ENCODE measurements at regions not wholly inside any gene's neighbourhood (a gene's known extent, or its start where the extent isn't known, plus 50 kb on each side); places are given as distances from the start of the nearest gene placed in this dataset.
"Not testable (repeated sequence)": the region's sequence is repeated elsewhere in the genome, so short reads cannot be mapped to it uniquely, and the experiment has no call there.

DNA sequence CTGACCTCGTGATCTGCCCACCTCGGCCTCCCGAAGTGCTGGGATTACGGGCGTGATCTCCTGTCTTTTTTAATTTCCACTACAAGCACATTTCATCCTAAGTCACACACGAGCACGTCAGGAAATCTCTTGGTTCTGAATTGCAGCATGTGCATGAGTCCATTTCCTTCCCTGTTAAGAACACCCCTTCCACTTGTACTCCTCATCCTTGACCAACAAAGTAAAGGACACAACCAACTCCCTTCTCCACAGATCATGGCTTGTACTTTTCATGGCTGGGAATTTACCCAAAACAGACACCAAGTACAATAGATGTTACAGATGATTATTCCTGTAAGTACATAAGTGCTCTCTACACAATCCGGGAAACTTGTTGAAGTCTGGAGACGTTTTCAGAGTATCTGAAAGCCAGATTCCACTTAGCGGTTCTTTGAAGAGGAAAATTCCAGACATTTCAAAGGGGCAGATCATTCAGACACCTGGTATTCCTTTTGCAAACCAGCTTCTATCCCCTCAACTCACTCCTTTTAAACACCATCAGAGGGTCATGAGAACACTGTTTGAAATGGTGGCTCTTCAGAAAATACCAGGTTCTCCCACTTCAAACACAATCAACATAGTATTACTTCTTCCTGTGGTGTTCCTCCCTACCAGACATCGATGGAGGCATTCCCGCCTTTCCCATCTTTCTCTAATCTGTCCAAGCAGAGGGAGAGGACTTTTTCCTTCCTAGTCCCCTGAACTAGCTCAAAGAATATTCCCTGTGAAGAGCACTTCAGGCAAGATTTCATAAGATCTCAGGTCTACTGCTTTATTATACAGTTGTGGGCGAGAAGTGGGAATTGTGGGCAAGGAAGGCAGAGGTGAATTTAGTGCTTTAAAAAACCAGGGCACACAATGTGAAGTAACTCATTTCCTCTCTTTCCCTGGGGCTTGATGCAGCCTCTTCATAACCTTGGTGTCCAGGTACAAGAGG, 80.1 kb upstream of the TSC22D2 start:
- no peak for DNase-seq

DNA sequence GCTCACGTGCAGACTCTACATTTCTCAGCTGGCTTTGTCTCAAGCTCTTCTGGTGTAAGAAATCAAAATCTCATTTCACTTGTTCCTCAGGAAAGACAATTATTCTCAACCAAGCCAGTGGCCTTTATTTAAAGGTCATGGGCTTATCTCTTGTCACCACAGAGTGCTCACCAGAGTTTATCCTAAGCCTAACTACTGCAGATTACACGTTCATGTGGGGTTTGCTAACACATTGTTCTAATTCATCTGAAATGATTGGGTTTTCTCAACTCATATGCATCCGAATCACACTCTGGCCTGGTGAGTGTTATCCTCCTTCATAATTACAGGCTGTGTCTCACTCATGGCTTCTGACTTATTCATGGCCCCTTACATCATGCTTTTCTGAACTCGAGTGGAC, 83.3 kb upstream of the TSC22D2 start:
- peak; percentile 61 for DNase-seq

DNA sequence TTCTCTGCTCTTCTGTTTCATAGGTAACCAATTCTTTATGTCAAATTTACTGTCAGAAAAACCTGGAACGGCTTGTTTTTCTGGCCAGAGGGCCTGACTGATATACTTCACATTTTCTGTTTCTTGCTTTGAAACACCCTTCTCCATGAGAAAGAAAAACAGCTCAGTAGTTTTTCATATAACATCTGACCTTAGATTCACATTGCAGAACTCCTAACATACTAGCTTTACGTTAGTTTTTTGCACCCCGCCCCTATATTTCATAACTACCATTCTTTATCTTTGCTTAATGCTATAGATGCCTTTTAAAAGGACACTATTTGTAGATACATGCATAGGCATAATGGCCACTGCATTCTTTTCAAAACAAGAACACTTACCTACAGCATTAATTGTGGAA, 83.9 kb upstream of the TSC22D2 start:
- DNase-seq = no peak

DNA sequence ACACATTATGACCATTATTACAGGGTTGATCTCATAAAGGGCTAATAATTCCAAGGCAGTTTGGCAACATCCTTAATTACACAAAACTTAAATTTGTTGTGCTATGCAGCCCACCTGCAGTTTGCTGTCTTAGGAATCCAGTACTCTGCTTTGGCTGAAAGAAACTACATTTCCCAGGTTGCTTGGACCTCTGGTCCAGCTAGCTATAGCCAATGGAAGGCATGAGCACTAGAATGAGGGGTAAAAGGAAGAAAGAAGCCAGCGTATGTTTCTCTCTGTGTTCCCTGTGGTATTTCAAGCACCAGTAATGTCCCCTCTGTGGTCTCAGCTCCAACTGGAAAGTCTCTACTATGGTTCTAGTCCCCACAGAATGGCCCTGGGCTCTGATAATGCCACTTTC, 84.3 kb upstream of the TSC22D2 start:
- DNase-seq = no peak

DNA sequence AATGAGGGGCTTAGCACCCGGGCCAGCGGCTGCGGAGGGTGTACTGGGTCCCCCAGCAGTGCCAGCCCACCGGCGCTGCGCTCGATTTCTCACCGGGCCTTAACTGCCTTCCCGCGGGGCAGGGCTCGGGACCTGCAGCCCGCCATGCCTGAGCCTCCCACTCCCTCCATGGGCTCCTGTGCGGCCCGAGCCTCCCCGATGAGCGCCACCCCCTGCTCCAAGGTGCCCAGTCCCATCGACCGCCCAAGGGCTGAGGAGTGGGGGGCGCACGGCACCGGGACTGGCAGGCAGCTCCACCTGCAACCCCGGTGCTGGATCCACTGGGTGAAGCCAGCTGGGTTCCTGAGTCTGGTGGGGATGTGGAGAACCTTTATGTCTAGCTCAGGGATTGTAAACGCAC, 85.0 kb upstream of the TSC22D2 start:
- DNase-seq = not testable (repeated sequence)

DNA sequence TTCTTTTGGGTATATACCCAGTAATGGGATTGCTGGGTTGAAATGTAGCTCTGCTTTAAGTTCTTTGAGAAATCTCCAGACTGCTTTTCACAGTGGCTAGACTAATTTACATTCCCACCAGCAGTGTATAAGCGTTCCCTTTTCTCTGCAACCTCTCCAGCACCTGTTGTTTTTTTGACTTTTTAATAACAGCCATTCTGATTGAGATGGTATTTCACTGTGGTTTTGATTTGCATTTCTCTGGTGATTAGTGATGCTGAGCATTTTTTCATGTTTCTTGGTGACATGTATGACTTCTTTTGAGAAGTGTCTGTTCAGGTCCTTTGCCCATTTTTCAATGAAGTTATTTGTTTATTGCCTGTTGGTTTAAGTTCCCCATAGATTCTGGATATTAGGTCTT, 87.1 kb upstream of the TSC22D2 start:
- DNase-seq = not testable (repeated sequence)

DNA sequence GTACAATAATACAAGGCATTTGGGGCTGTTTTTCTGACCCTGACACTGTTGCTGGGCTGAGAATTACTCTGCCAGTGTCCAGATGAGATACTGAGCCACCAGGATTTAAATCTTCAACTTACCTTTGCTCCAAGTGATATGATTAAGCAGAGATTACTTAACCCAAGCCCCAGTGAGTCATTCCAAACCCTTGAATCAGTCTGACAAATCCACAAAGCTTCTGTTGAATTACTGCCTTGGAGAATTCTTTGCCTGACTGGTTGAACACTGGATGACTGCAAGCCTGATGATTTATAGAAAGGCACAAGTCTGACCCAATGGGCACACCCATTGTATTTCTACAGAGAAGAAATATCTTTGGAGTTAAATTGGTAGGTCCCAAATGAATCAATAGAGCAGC, 88.2 kb upstream of the TSC22D2 start:
- no peak for DNase-seq

DNA sequence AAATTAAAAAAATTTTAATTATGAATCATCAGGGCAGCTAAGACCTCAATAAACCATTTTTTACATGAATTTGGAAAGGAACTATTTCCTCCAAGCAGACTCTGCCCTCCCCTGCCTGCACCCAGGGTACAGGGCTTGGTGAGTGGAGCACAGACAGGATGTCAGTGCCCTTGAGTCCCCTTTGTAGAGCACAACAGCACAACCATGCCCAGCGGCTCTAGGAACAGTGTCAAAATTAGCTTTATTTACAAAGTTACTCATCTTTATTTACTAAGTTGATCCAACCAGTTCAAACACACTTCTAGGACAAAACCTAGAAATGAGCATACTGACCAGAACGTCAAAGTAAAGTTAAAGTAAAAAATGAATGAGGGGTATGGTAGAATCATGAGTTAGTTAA, 90.6 kb upstream of the TSC22D2 start:
- no peak for DNase-seq

DNA sequence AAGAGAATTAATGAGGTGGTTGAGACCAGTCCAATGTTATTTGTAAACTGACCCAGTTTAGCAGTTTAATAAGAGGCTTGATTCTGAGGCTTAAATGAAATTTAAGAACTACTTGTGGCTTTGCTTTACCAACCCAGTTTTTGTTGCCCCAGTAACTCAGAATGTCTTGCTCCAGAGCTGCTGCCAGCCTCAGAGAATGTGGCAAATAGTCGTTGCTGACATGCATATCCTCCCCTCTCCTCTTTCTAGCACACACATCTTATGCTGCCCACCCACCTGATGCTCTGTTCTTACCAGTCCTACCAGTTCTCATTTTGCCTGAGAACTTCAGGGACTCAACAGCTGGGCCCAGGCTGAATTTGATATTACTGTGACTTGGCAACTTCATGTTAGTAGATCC, 92.4 kb upstream of the TSC22D2 start:
- no peak for DNase-seq

DNA sequence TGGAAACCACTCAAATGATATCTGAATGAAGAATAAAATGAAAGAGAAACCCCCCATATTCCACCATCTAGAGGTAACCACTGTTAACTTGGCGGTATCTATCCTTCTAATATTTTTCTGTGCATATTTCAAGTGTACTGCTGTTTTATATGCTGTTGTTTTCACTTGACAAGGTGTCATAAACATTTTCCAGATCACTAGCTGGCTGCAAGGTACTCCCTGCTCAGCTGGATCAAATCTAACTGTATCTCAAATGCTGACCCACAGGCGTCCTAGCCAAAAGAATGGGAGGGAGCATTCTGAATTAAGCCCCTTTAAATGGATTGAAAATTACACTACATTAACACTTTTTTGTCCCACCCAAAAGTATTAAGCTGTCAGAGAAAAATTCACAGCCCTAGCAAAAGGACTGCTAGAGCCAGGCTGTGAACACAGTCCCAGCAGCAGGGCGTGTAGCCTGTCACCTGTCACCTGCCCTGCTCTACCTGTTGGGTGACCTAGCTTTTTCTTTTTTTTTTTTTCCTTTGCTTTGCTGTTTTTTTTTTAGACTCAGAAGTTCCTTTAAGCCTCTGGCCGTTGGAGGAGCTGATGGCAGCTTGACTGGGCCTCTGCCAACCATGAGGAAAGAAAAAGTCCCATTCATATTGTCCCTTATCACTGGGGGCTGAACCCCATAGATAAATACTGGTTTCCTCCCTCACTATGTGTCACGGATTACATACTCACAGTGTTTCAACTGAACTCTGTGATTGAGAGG, 93.7 kb upstream of the TSC22D2 start:
- DNase-seq = peak; percentile 94

DNA sequence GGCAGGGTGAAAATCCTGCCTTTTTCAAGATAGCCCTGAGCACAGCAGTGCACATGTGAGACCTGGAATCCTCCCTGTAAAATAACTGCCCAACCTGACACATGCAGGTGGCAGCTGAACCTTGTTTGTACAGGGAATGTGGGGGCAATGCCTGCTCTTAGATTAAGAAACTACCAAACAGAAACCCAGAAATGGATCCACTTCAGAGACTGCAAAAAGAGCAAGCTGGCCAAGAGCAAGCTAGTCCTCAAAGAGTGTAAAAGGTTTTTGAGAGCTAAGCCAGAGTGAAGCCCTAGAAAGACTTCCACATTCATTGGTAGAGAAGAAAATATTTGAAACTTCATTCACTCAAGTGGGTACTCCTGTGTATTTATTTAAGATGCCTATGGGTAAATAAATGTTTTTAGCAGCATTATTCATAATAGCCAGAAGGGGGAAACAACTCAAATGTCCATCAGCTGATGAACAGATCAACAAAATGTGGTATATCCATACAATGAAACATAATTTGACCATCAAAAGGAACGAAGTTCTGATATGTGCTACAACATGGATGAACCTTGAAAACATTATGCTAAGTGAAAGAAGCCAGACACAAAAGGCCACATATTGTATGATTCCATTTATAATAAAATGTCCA, 96.0 kb upstream of the TSC22D2 start:
- no peak for DNase-seq

DNA sequence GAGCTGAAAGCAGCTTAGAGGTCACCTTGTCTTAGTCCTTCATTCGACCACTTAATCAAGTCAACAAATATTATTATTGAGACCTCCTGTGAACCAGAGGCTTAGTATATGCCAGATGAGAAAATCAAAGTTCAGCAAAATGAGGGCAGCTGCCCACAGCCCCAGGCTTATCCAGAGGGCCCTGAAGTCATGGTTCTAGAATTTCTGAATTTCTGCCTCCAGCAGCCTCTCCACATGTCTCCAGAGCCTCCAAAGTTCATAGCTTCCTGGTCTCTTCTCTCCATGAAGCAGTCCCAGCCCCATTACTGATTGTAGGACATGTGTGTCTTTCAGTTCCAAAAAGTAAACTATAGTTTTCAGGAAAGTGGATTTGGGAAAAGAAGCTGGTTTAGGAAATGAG, 96.9 kb upstream of the TSC22D2 start:
- DNase-seq = no peak

DNA sequence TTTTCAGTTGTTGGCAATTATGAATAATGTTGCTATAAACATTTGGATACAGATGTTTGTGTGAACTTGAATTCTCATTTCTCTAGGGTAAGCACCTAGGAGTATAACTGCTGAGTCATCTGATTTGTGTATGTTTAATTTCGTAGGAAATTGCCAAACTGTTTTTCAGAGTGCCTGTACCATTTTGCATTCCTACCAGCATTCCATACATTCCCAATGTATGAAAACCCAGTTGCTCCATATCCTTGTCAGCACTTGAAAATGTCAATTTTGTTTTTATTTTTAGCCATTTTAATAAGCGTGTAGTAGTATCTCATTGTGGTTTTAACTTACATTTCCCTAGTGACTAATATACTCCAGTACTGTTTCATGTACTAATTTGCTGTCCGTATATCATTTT, 98.5 kb upstream of the TSC22D2 start:
- DNase-seq = no peak

DNA sequence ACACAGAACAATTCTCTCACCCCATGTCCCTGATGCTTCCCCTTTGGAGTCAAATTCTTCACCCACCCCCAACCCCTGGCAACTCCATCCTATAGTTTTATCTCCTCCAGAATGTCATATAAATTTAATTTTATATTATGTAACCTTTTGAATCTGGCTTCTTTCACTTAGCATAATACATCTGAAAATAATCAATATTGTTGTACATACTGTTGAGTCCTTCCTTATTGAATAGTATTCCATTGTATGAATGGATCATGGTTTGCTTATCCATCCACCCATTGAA, 98.9 kb upstream of the TSC22D2 start:
- no peak for DNase-seq

DNA sequence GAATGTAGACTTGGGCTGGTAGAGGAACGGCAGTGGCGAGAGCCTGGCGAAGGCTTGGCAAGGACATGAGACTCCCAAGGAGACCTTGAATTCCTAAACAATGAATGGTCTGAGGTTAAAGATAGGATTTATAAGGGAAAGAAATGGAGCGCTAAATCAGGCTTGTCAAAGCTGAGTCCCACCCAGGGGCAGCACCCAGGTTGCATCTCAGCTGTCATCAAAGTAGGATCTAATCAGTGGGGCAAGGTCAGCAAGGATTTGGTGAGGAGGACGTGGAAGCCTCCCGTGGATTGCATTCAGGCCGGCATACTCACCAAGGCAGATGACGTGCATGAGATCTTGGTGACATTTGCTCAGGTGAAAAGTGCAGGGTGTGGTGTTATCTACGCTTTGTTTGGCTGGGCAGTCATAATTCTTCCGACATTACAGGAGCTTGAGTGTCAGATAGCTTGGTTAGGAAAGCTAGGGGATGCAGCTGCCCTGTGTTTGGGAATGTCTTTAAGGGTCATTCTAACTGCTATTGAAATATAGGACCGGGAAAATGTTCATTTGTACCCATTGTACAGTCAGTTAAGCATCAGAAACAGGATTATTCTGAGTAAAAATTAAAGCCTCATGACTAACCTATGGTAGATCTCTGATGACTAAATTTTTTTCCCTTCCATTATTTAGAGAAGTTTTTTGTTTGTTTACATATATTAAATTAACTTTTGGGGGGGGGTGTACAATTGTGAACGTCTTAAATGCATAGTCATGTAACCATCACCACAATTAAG, 99.4 kb upstream of the TSC22D2 start:
- DNase-seq = no peak

DNA sequence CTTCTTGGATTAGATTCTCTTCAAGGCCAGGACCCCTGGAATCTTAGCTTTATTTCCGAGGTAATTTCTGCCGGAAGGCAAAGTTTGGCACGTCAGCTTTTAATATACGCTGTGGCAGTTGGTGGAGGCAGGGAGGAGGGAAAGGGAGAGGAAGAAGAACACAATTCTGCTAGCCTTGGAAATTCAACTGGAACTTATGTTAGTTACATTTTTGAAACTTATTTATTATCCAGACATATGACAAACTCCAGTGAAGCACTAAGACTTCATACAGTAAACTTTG, 100.1 kb upstream of the TSC22D2 start:
- no peak for DNase-seq

DNA sequence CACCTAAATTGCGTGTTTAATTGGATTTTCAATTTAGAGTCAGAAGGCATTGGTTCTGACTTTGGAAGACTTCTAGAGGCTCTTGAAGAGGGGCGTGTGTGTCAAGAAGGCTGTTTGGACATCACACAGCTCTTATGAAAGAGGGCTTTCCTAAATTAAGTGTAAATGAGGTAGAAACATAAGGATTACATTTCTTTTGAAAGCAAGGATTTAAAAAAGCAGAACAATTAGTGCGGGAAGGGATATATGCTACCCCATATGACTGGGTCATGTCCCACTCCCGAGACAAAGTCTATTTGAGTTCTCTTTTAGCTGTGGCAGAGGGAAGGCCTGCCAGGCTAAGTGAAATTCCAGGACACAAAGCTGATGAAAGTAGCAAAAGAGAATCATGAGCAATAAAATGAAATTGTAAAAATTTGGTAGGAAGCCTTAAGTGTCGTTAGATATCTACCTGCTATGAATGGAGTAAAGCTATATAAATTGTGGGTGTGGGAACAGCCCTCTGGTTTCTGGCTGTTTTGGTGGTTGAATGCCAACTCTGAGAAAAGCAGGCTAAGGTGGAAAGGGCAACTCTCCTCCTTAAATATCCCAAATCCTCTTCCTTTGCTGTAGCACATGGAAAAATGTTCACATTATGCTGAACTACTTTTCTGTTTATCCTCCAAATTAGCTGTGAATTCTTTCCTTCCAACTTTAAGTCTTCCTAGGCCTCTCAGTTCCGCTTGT, 100.6 kb upstream of the TSC22D2 start:
- no peak for DNase-seq

DNA sequence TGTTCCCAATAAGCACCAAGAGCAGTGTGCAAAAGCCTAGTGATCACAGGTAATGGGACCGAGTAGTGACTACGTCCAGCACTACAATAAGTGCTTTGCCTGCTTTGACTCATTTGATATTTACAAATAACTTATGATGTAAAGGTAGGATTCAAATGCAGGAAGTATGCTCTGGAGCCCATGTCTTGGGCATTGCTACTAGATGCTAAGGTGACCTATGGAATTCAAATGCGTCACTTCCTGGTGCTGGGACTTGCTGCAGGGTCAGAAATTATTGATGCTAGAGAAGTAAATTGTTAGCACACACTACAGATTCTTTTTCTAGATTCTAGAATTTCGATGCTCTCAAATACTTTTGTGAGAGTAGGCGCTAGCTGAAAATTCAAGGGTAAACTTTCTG, 101.2 kb upstream of the TSC22D2 start:
- no peak for DNase-seq

DNA sequence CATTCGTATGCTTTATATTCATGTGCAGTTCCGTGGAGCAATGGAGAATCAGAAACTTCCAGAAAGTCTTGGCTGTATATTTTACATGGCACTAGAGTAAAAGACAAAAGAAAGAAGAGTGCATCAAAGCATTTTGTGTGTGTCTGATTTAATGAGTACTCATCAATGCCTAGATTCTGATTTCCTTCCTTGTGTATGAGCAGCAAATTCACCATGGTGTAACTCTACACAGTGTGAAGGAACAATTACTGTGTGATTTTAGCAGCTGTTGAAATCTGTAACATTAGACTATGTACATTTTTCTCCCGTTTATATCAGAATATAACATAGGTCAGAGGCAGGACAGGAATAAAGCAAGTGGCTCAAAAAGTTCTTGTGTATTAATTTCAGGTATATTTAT, 102.0 kb upstream of the TSC22D2 start:
- DNase-seq = no peak

DNA sequence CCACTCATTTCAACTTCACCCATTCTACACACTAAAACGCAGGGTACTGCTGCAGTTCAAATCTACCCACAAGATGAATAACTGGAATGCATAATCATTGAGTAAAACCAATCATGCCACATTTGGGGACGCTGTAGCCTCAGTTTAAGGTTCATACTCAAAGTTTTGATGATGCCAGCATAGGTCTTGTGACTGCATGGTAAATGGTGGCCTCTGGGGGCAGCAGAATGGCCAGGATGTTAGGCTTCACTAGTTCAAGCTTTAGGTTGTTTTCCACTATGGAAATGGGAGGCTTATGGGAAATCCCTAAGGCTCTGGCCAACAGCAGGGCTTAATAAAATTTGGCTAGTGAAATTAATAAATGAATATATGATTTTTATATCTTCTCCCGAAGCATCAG, 104.3 kb upstream of the TSC22D2 start:
- peak; percentile 37 for DNase-seq

DNA sequence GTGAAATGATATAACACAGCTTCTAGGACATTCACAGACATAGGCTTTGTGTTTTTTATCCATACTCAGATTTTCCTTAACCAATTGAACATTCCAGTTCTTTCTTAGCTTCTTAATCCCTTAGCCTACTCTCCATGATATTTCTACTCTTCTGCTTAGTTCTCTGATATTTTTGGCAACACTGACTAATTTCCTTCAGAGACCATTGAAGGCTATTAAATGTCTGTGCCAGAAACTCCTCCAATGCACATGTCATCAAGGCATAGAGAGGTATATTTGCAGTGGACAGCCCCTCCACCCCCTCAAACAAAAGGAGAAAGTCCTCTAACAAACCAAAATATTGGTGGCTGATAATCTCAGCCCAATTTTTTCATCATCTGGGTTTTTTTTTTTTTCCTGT, 105.9 kb upstream of the TSC22D2 start:
- DNase-seq = no peak

DNA sequence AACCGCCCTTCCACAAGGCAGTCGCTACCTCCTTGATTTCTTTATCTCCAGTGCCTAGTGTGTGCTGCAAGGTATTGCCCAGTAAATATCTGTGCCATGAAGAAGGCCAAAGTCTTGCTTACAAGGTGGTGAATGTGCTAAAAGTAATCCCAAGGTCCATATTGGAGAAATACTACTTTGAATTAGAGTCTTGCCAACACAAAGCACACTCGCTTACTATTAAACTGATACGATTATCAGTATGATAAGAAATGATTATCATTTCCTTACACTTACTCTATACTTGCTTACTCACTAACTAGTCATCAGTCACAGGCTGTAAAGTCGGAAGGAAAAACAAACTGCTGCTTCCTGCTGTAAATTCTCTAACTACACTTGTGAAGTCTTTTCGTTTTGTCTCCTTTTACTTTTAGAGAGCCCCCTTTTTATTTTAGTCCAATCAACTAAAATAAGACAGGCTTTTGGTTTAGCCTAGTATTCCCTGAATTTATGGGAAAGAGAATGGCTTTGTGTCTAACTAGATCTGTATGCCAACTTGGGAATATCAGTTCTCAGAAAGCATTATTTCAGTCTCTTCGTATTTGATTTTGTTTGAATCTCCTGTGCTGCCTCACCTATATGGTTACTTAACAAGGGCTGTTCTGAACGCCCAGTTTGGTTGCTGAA, 107.1 kb upstream of the TSC22D2 start:
- DNase-seq = no peak

Data from hematopoietic multipotent progenitor cell treated with erythropoietin and hydrocortisone succinate and interleukin-3 and kit ligand, for 6 days (in vitro differentiated cells).